IMR-90 (cell line): ENCODE measurements at regions not wholly inside any gene's neighbourhood (a gene's known extent, or its start where the extent isn't known, plus 50 kb on each side); places are given as distances from the start of the nearest gene placed in this dataset.

ENCODE experiments used
- ATAC-seq: fragments of 200-7000 bp; cut with Tn5 transposase; 2 replicates; pipeline ENCODE4 v1.9.1; 2020; ENCODE audit warnings: low read depth, mild to moderate bottlenecking, moderate library complexity
- BruUV-seq: library from RNA; stranded (reverse); fragments of 400-500 nt; replicated peaks from 2 replicates; lab custom pipeline; 2021; lab: Mats Ljungman, UMichigan
- CTCF ChIA-PET: fragments of 300-600 bp; formaldehyde crosslinking; extraction: SDS; loops from one replicate; lab custom pipeline; 2021; ENCODE audit warnings: antibody characterized with exemption; lab: Yijun Ruan, JAX
- POLR2A ChIA-PET: fragments of 300-600 bp; sonication (Branson Sonifier 250); formaldehyde crosslinking; loops from one replicate; lab custom pipeline; 2022; ENCODE audit warnings: antibody characterized with exemption; ENCODE audit not compliant: unreplicated experiment; lab: Charles Lee
- DNase-seq: peaks from one replicate; pipeline ENCODE4 v3.0.0; 2013
- H2AFZ ChIP-seq: replicated peaks from 2 replicates; pipeline ENCODE3; 2013; ENCODE audit warnings: low read length, mild to moderate bottlenecking; ENCODE audit not compliant: poor library complexity
- H2AK5ac ChIP-seq: 2 replicates; pipeline ENCODE4 v1.6.1; 2013; ENCODE audit warnings: low read depth, low read length, inconsistent platforms
- H2AK9ac ChIP-seq: replicated peaks from 2 replicates; pipeline ENCODE3; 2013; ENCODE audit warnings: mild to moderate bottlenecking, low read depth, low read length, moderate library complexity; ENCODE audit not compliant: poor library complexity
- H2BK120ac ChIP-seq: 2 replicates; pipeline ENCODE4 v1.6.1; 2013; ENCODE audit warnings: low read depth, low read length, inconsistent platforms
- H2BK15ac ChIP-seq: 3 replicates; pipeline ENCODE4 v1.6.1; 2013; ENCODE audit warnings: low read depth, low read length, inconsistent platforms
- H2BK20ac ChIP-seq: 2 replicates; pipeline ENCODE4 v1.6.1; 2013; ENCODE audit warnings: low read depth, mild to moderate bottlenecking, inconsistent platforms, low read length, moderate library complexity
- H2BK5ac ChIP-seq: 2 replicates; pipeline ENCODE4 v1.6.1; 2013; ENCODE audit warnings: mild to moderate bottlenecking, low read depth, low read length, inconsistent platforms; ENCODE audit not compliant: poor library complexity, severe bottlenecking
- H3K14ac ChIP-seq: replicated peaks from 2 replicates; pipeline ENCODE4 v1.6.1; 2013; ENCODE audit warnings: low read depth, low read length, inconsistent platforms
- H3K18ac ChIP-seq: 2 replicates; pipeline ENCODE4 v1.6.1; 2013; ENCODE audit warnings: low read depth, low read length, control low read depth
- H3K23ac ChIP-seq: 2 replicates; pipeline ENCODE4 v1.6.1; 2013; ENCODE audit warnings: low read depth, low read length, inconsistent platforms
- H3K27ac ChIP-seq: 2 replicates; pipeline ENCODE4 v1.5.1; 2013; ENCODE audit warnings: mild to moderate bottlenecking, control low read depth, low read length; ENCODE audit not compliant: insufficient read depth
- H3K27me3 ChIP-seq: 2 replicates; pipeline ENCODE4 v1.6.1; 2013; ENCODE audit warnings: low read length; ENCODE audit not compliant: control insufficient read depth, insufficient read depth
- H3K36me3 ChIP-seq: 2 replicates; pipeline ENCODE4 v1.6.1; 2013; ENCODE audit warnings: low read length, mixed read lengths; ENCODE audit not compliant: control insufficient read depth, insufficient read depth
- H3K4ac ChIP-seq: 2 replicates; pipeline ENCODE4 v1.6.1; 2013; ENCODE audit warnings: low read depth, low read length, inconsistent platforms
- H3K4me1 ChIP-seq: 2 replicates; pipeline ENCODE4 v1.6.1; 2013; ENCODE audit warnings: low read length, mixed read lengths; ENCODE audit not compliant: control insufficient read depth, insufficient read depth
- H3K4me2 ChIP-seq: 2 replicates; pipeline ENCODE4 v1.6.1; 2013; ENCODE audit warnings: low read depth, mild to moderate bottlenecking, control low read depth, low read length, moderate library complexity
- H3K4me3 ChIP-seq: 2 replicates; pipeline ENCODE4 v1.5.1; 2013; ENCODE audit warnings: low read depth, mild to moderate bottlenecking, control low read depth, low read length, moderate library complexity; ENCODE audit not compliant: insufficient read depth
- H3K56ac ChIP-seq: 2 replicates; pipeline ENCODE4 v1.6.1; 2013; ENCODE audit warnings: low read length, inconsistent platforms; ENCODE audit not compliant: insufficient read depth; ENCODE audit errors: extremely low read depth
- H3K79me1 ChIP-seq, 2 experiments: 2 replicates each; pipeline ENCODE4 v1.6.1; 2013; ENCODE audit warnings: low read length in 2 of 2, inconsistent platforms in 1 of 2, low read depth in 1 of 2
- H3K9ac ChIP-seq: 2 replicates; pipeline ENCODE4 v1.6.1; 2013; ENCODE audit warnings: low read depth, low read length, control low read depth
- H3K9me1 ChIP-seq: 2 replicates; pipeline ENCODE4 v1.6.1; 2013; ENCODE audit warnings: low read length, inconsistent platforms; ENCODE audit not compliant: insufficient read depth
- H3K9me3 ChIP-seq: 2 replicates; pipeline ENCODE4 v1.6.1; 2013; ENCODE audit warnings: low read length; ENCODE audit not compliant: control insufficient read depth, insufficient read depth
- H4K20me1 ChIP-seq: 2 replicates; pipeline ENCODE4 v1.6.1; 2013; ENCODE audit warnings: low read length, inconsistent platforms; ENCODE audit not compliant: insufficient read depth
- H4K5ac ChIP-seq: 2 replicates; pipeline ENCODE4 v1.6.1; 2013; ENCODE audit warnings: mild to moderate bottlenecking, low read depth, low read length, control low read depth
- H4K8ac ChIP-seq, 2 experiments: 2 replicates each; pipeline ENCODE4 v1.6.1; 2013; ENCODE audit warnings: low read depth in 2 of 2, low read length in 2 of 2, control low read depth in 1 of 2, inconsistent platforms in 1 of 2
- H4K91ac ChIP-seq: 2 replicates; pipeline ENCODE4 v1.6.1; 2013; ENCODE audit warnings: low read depth, low read length, inconsistent platforms; ENCODE audit not compliant: insufficient read depth
- BHLHE40 ChIP-seq: fragments of 150-350 bp; IDR thresholded peaks from 2 replicates; pipeline ENCODE4 v1.6.1; 2016; ENCODE audit warnings: mild to moderate bottlenecking, low read depth, low read length
- CEBPB ChIP-seq: IDR thresholded peaks from 2 replicates; pipeline ENCODE4 v1.6.1; 2012; ENCODE audit warnings: low read depth, low read length, improper control_type of control experiment
- CHD1 ChIP-seq: IDR thresholded peaks from 2 replicates; pipeline ENCODE4 v1.6.1; 2012; ENCODE audit warnings: low read depth, low read length, improper control_type of control experiment
- CTCF ChIP-seq: conservative IDR thresholded peaks from 2 replicates; pipeline ENCODE4 v1.5.1; 2012; ENCODE audit warnings: mild to moderate bottlenecking, low read depth, low read length, improper control_type of control experiment
- ELK1 ChIP-seq: fragments of 150-350 bp; IDR thresholded peaks from 2 replicates; pipeline ENCODE4 v1.6.1; 2016; ENCODE audit warnings: low read depth, mild to moderate bottlenecking, low read length, moderate library complexity, borderline replicate concordance
- FOS ChIP-seq: fragments of 150-350 bp; IDR thresholded peaks from 2 replicates; pipeline ENCODE4 v1.6.1; 2016; ENCODE audit warnings: low read depth, low read length
- MAFK ChIP-seq: IDR thresholded peaks from 2 replicates; pipeline ENCODE4 v1.6.1; 2012; ENCODE audit warnings: low read depth, low read length, improper control_type of control experiment
- MAZ ChIP-seq: IDR thresholded peaks from 2 replicates; pipeline ENCODE4 v1.6.1; 2012; ENCODE audit warnings: low read depth, mild to moderate bottlenecking, low read length, improper control_type of control experiment, moderate library complexity, borderline replicate concordance
- MXI1 ChIP-seq: IDR thresholded peaks from 2 replicates; pipeline ENCODE4 v1.6.1; 2012; ENCODE audit warnings: low read depth, mild to moderate bottlenecking, low read length, moderate library complexity, borderline replicate concordance
- NFE2L2 ChIP-seq: fragments of 150-350 bp; IDR thresholded peaks from 2 replicates; pipeline ENCODE4 v1.6.1; 2016; ENCODE audit warnings: low read depth, mild to moderate bottlenecking, low read length
- POLR2A ChIP-seq: IDR thresholded peaks from 2 replicates; pipeline ENCODE4 v1.6.1; 2012; ENCODE audit warnings: mild to moderate bottlenecking, low read depth, low read length
- RAD21 ChIP-seq: IDR thresholded peaks from 2 replicates; pipeline ENCODE4 v1.6.1; 2012; ENCODE audit warnings: low read length, improper control_type of control experiment
- RCOR1 ChIP-seq: IDR thresholded peaks from 2 replicates; pipeline ENCODE4 v1.6.1; 2012; ENCODE audit warnings: mild to moderate bottlenecking, low read length, improper control_type of control experiment; ENCODE audit not compliant: insufficient replicate concordance
- RFX5 ChIP-seq: IDR thresholded peaks from 2 replicates; pipeline ENCODE4 v1.8.0; 2012; ENCODE audit warnings: low read depth, mild to moderate bottlenecking, low read length, moderate library complexity
- SMC3 ChIP-seq: fragments of 150-350 bp; IDR thresholded peaks from 2 replicates; pipeline ENCODE4 v1.6.1; 2016; ENCODE audit warnings: low read depth, mild to moderate bottlenecking, antibody characterized with exemption, low read length, moderate library complexity
- USF2 ChIP-seq: fragments of 150-350 bp; IDR thresholded peaks from 2 replicates; pipeline ENCODE4 v1.6.1; 2017; ENCODE audit warnings: mild to moderate bottlenecking, antibody characterized with exemption, low read length, low read depth
- WGBS, 2 experiments: methylation state at CpG; one replicate each; pipeline versions ENCODE4 v1.1.5 to v1.1.7; 2013; ENCODE audit warnings: missing lambda C conversion rate in 2 of 2; ENCODE audit not compliant: insufficient read length in 1 of 2; ENCODE audit errors: extremely low coverage in 2 of 2; 5-methylcytosine and 5-hydroxymethylcytosine counted together
- dilution Hi-C: fragments of 300-500 bp; cut with HindIII; formaldehyde crosslinking; loops from one replicate; pipeline ENCODE4 v1.14.3; 2018; ENCODE audit warnings: low sequenced_read_pairs; ENCODE audit not compliant: unreplicated experiment
- in situ Hi-C: fragments of 300-500 bp; cut with MboI; formaldehyde crosslinking; loops from 3 replicates; pipeline ENCODE4 v1.14.3; 2019; ENCODE audit warnings: low sequenced_read_pairs, inconsistent platforms, mixed read lengths
- intact Hi-C: fragments of 100-400 bp; cut with micrococcal nuclease; formaldehyde crosslinking; loops from 2 replicates; pipeline ENCODE4 v1.10.0; 2022

GRCh38 chr9:117491491-117491890 is 76.6 kb upstream of the ASTN2 start:
- H2AK5ac ChIP-seq: no peak overlapping the region
- CTCF ChIA-PET: no interaction called here
- H3K79me1 ChIP-seq: no peaks in the 10 kb centered on the region
- no peak overlapping the region for H3K4me3 ChIP-seq
- intact Hi-C loops (no loop called here), in situ Hi-C loops (no loop called here), dilution Hi-C loops (no loop called here)
- no peak overlapping the region for H4K91ac ChIP-seq
- no peak overlapping the region for H2BK120ac ChIP-seq
- H3K36me3 ChIP-seq: no peaks in the 10 kb centered on the region
- no peaks in the 10 kb centered on the region for H4K20me1 ChIP-seq
- POLR2A ChIA-PET: no interaction called here
- no peaks in the 10 kb centered on the region for H3K27me3 ChIP-seq
- no peak for DNase-seq
- H3K56ac ChIP-seq: no peak overlapping the region
- no peak overlapping the region for H3K23ac ChIP-seq
- no peak overlapping the region for H3K9ac ChIP-seq
- ATAC-seq: no peak
- no peak overlapping the region for H2BK5ac ChIP-seq
- no peaks in the 10 kb centered on the region for H3K4me1 ChIP-seq
- H3K4ac ChIP-seq: no peak overlapping the region
- WGBS, 2 experiments: no CpG with 5 or more reads among the region's 4 CpGs
- H2AK9ac ChIP-seq: no peak overlapping the region
- H3K18ac ChIP-seq: no peak overlapping the region
- no peak for TF ChIP-seq SMC3
- no peak for TF ChIP-seq RAD21
- TF ChIP-seq USF2: no peak
- TF ChIP-seq BHLHE40: no peak
- TF ChIP-seq ELK1: no peak
- no peak for TF ChIP-seq RFX5
- TF ChIP-seq CEBPB: no peak
- no peak for TF ChIP-seq CTCF
- no peak for TF ChIP-seq POLR2A
- TF ChIP-seq RCOR1: no peak
- TF ChIP-seq FOS: no peak
- no peak for TF ChIP-seq MAZ
- TF ChIP-seq MAFK: no peak
- TF ChIP-seq NFE2L2: no peak
- TF ChIP-seq CHD1: no peak
- TF ChIP-seq MXI1: no peak
- BruUV-seq: no TSS peak
- no peak overlapping the region for H2BK20ac ChIP-seq
- peaks cover 8% of the 10 kb centered on the region; the same call in 1 of the 2 replicates for H3K9me3 ChIP-seq
- H2AFZ ChIP-seq: no peak overlapping the region
- no peak overlapping the region for H4K8ac ChIP-seq
- H3K9me1 ChIP-seq: no peaks in the 10 kb centered on the region
- no peak overlapping the region for H4K5ac ChIP-seq
- no peak overlapping the region for H3K27ac ChIP-seq
- no peak overlapping the region for H3K14ac ChIP-seq
- H3K4me2 ChIP-seq: no peak overlapping the region
- H2BK15ac ChIP-seq: no peak overlapping the region
